ENCODE measurements at regions not wholly inside any gene's neighbourhood (a gene's known extent, or its start where the extent isn't known, plus 50 kb on each side); places are given as distances from the start of the nearest gene placed in this dataset.
A peak's percentile ranks its signal among the peaks of the same experiment; 100 is the strongest.

DNA sequence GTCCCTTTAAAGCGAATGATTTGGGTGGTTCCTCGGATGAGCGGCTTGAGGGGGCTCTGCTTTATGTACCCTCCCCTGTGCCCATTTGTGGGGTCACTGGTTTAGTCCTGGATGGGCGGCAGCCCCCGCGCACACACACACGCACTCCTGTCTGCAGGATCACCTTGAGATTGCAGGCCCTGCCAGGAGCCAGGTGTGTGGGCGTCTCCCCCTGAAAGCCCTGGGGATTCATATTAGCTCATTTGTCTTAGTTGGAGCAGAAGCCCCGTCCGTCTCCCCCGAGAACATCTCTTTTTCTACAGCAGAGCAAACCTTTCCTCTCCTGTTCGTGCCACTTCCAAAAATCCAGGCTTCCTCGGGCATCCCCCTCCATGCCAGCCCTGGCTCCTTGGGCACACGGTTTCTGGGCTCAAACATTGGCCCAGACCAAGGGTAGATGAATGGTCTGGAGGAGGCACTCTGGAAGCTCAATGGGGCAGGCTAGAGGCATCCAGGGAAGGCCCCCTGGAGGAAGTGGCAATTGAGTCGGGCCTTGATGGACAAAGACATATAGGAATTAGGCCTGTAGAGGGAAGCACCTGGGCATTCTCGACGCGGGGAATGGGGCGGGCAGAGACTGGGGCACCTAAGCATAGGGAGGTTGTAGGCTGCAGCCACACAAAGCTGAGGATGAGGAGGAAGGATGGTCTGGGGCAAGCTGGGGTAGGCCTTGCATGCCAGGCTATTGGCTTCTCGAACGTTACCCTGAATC lies 218.5 kb upstream of the GSE1 start:
- DNase-seq, result no peak

GRCh38 chr16:85395207-85395912 lies 217.8 kb upstream of the GSE1 start:
- DNase-seq, result peak; percentile 4 to 26

DNA sequence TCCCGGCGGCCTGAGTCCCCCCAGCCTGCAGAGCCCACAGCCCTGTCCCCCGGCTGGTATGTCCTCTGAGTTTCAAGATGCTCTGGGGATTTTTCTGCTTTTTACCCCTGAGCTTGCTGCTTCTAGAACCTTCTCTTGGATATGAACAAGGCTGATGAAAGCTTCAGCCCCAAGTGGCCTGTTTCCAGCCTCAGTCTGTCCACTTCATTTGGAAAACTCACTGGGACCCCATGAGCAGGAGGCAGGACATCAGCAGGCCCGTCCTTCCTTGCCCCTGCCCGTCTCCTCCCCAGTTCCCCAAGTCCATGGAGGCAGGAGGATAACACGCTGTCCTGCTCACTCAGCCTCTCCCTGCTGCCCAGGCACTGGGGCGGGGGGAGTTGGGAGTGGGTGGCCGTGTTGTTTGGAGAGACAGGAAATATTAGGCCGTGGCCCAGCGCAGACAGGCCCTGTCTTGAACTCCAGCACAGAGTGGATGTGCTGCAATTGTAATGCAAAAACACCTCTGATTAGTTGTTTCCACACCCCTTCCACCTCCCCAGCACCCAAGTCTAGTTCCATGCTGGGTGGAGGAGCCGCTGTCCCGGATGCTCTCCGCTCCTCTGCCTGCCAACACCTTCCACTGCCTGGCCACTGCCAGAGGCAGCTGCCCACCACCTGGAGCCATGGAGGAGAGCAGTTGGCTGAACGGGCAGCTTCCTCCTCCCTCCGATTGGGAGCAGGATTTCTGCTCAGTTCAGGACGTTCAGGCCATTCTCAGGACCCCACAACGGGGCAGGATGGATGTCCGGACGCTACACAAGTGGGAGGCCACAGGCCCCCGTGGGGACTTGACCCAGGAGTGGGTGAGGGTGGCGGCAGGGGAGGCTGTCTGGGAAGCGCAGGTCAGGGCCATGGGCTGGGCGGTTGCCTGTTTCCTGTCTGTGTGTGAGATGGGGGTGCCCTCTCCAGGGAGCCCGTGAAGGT lies 216.9 kb upstream of the GSE1 start:
- no peak for DNase-seq

DNA sequence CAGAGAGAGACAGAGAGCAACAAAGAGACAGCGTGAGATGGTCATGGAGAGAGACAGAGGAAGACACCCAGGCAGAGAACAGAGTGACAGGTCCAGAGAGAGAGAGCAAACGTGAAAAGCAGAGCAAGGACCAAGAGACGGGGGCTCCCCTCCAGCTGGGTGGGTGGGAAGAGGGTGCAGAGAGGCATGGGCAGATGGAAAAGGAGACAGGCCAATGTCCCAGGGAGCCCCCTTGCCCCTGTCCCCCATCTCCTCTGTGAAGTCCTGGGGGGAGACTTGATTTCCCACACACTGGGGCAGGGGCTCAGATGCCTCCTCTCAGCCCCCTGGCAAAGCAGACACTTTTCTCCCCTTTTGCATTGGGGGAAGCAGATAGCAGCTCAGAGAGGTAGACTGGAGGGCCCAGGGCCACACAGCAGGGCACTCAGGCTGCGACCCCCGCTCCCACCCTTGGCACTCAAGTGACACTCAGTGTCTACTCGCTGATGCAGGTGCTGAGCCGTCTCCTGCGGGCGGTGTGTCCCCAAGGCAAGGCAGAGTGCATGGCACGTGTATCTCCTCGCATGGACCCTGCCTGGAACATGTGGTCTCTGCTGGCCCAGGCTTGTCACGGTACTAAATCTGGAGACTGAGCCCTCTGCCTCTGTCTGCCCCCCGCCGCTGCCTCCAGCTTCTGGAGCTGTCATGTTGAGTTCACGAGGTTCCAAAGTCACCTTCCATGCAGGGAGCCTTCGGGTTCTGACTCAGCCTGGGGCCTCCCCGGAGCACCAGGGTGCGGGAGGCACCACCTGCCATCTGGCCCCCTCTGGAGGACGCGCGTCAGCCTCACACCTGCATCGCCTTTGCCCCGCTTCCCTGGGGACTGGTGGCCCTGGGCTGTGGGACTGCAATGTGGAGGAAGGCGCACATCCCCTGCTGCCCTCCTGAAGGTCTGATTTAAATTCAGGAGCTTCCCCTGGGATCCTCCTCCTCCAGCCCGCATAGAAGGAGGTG lies 215.9 kb upstream of the GSE1 start:
- no peak for DNase-seq

DNA sequence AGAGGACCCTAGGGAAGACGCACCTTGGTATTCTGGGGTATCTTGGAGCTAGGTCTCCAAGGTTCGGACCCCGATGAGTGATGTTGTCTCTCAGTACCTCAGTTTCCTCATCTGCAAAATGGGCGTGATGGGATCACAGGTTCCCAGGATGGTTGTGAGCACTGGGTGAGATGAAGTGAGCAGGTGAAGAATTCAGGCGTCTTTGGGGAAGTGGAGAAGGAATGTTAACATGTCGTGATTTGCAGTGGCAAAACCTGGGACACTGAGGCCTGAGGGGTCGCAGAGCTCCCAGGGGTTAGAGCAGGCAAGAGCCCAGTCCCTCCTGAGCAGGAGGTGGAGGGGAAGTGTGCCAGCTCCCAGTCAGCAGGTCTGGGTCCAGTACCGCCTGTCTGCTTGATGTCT lies 215.1 kb upstream of the GSE1 start:
- DNase-seq, result no peak

GRCh38 chr16:85398688-85399582 lies 214.2 kb upstream of the GSE1 start:
- DNase-seq, result no peak

- DNase-seq, result no peak
These were observed 213.4 kb upstream of the GSE1 start for GRCh38 chr16:85399583-85400284.

DNA sequence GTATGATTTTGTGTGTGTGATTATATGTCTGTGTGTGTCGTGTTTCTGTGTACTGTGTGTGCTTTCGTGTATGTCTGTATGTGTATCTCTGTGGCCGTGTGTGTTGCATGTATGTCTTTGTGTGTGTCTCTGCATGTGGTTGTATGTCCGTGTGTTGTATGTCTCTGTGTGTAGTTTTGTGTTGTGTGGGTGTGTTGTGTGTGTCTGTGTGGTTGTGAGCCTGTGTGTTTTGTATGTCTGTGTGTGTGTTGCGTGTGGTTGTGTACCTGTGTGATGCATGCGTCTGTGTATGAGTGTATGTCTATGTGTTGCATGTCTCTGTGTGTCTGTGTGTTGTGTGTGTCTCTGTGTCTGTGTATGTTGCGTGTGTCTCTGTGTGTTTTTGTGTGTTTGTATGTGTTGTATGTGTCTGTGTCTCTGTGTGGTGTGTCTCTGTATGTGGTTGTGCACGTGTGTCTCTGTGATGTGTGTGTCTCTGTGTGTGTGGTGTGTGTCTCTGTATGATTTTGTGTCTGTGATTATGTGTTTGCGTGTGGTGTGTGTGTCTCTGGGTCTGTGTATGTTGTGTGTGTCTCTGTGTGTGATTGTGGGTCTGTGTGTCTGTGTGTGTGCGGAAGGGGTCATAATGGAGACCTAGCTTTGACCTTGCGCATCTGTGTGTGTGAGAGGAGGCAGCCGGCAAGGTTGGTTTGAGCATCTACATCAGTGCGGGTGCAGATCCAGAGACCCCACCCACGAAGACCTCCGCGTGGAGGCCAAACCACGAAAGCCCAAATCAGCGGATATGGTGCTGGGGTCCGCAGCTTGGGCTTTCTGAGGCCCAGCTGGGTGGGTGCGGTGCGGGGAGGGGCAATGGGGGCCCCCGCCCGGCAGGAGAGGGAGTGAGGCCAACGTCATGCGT lies 212.6 kb upstream of the GSE1 start:
- no peak for DNase-seq

- no peak for DNase-seq
These were observed 211.7 kb upstream of the GSE1 start for GRCh38 chr16:85401370-85401916.

- DNase-seq, result no peak
These were observed 211.0 kb upstream of the GSE1 start for GRCh38 chr16:85401917-85402766.

- DNase-seq, result no peak
These were observed 210.0 kb upstream of the GSE1 start for GRCh38 chr16:85402910-85403692.

GRCh38 chr16:85403693-85404092 lies 209.4 kb upstream of the GSE1 start:
- DNase-seq, result no peak

GRCh38 chr16:85412911-85413520 lies 200.1 kb upstream of the GSE1 start:
- DNase-seq, result no peak

DNA sequence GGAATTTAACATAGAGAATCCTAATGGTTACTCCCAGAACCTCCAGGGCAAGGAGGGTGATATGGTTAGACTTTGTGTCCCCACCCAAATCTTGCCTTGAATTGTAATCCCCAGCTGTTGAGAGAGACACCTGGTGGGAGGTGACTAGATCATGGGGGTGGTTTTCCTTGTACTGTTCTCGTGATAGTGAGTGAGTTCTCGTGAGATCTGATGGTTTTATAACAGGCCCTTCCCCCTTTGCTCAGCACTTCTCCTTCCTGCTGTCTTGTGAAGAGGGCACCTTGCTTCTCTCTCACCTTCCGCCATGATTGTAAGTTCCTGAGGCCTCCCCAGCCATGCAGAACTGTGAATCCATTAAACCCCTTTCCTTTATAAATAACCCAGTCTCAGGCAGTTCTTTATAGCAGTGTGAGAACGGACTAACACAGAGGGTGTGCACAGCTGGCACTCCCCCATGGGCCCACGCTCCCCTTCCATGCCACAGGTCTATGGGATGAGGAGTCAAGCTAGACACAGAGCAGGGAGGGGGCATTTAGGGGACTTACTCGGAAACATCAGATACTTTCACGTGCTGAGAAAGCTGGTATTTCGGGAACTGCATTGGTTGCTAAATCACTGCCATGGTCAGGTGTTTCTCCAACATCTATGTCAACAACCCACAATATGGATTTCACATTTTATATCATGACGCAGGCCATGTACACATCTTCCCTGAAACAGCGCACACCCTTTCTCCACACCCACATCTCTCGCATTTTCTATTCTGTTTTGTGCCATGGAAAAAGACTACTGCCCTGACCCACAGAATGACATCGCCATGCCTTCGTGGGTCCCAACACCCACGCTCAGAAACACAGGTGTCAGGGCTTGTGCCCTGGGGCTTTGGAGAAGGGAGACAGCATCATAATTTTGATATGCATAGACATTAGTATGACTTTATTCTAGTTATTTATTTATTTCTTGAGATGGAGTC lies 199.1 kb upstream of the GSE1 start:
- DNase-seq, result no peak
